ENCODE measurements at regions not wholly inside any gene's neighbourhood (a gene's known extent, or its start where the extent isn't known, plus 50 kb on each side); places are given as distances from the start of the nearest gene placed in this dataset.

DNA sequence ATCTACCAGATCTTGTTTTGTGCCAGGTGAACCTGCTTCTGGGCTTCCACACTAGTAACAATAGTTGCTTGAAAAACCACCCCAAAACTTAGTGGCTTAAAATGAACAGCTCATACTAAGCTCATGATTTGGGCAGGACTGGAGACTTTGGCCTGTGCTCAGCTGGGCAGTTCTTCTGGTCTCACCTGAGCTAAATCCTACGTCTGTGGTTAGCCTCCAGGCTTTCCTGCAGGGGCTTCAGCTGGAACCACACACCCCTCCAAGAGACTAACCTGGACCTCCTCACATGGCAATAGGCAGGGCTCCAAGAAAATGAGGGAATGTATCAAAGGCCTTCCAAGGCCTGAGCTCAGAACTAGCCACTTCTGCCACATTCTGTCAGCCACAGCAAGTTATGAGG is 144.1 kb downstream of the CD8B2 start:
- DNase-seq: no peak

GRCh38 chr2:106638043-106638442 is 150.9 kb downstream of the CD8B2 start:
- DNase-seq: peak; percentile 76

DNA sequence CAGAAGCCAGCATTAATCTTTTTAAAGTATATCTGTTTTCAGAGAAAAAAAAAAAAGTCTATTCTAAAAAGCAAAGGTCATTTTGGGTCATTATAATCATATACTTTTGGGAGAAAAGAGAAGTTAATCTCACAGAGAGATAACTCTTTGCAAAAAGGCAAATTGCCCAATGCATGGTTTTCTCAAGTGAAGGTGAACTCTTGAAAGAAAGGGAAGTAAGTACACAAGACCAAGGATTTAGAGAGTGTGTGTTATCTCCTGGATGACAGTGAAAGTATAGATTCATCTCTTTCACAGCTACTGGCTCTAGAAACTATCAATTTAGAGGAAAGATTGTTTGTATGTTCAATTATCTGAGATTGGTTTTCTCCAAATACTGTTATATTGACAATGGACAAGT is 151.4 kb downstream of the CD8B2 start:
- DNase-seq: peak; percentile 41

GRCh38 chr2:106642679-106643078 is 155.5 kb downstream of the CD8B2 start:
- peak; percentile 85 for DNase-seq

DNA sequence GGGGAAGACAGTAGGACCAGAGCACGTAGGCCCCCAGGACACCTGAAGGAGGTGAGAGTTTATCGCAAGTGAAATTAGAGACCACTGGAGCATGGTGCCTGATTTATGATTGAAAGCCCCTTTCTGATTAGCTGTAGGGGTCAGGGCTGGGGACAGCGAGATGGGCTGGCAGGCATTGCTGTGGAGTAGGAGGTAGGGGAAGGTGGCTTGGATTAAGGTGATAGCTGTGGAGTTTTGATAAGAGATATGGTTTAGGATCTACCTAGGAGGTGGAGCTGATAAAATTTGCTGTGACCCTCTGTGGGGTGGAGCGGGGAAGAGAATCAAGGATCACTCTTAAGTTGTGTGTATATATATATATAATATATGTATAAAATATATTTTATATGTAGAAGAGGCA is 157.5 kb downstream of the CD8B2 start:
- no peak for DNase-seq

GRCh38 chr2:106646605-106647004 is 159.4 kb downstream of the CD8B2 start:
- no peak for DNase-seq

DNA sequence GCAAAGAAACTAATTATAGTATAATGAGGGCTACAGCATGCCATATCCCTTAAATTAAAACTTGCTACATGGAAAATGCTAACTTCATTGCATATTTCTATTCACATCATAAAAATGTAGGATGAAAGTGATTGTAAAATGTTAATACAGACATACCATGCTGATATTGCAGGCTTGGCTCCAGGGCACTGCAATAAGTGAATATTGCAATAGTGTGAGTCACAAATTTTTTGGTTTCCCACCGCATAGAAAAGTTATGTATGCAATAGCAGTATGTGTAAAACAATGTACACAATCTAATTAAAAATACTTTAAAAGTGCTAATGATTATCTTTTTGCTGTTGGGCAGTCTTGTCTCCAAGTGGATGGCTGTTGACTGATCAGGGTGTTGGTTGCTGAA is 162.1 kb downstream of the CD8B2 start:
- DNase-seq: no peak

DNA sequence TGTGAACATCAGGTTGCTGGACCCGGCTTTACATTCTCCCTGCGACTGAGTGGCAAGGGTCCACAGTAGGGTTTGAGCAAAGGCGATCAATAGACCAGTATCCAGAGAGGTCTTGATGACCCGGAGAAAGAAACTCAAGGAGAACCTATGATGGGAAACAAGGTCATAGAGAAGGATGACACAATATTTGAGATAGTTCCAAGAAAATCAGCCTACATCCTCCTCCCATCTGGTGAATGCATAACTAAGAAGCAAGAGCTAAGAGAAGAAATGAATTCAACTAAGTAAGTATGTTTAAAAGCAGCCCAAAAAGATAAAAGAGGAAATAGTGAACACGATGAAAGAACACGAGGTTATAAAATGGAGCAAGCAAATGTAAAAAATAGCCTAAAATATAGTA is 166.3 kb downstream of the CD8B2 start:
- DNase-seq: no peak

DNA sequence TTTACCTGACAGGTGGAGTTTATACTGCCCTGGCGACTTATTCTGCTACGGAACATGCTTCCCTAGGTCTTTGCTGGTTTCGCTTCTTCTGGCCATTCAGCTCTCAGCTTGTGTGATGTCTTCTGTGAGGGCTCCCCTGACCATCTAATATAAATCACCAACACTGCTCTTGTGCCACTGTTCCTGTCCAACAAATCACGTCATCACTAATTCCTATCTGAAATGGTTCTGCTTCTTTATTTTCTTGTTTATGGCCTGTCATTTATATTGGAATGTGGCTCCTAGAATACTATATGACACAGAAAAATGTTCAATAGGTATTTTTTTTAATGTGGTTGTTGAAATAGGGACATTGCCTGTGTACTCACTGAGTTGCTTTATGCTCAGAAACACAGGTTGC is 171.5 kb downstream of the CD8B2 start:
- DNase-seq: no peak

- DNase-seq: no peak
Observed at GRCh38 chr2:106664669-106665068, 177.5 kb downstream of the CD8B2 start.

DNA sequence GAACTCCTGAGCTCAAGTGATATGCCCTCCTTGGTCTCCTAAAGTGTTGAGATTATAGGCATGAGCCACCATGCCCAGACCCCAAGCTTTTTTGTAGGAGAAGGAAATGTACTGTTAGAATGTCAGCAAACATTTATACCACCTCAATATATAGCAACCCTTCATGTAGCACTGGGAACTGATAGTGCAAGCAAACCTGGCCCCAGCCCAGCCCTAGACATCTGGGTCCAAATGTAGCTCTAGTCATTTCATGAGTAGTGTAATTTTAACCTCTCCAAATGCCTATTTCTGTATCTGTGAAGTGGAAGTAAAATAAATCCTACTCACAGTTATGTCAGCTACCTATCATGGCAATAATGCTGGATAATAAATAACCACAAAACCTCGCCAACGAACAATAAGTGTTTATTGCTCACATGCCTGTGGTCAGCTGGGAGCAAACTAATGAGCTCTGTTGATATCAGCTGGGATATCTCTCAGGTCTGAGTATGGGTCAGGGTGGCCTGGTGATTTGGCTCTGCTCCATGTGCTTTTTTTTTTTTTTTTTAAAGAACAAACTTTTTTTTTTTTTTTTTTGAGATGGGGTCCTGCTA is 180.4 kb downstream of the CD8B2 start:
- no peak for DNase-seq

DNA sequence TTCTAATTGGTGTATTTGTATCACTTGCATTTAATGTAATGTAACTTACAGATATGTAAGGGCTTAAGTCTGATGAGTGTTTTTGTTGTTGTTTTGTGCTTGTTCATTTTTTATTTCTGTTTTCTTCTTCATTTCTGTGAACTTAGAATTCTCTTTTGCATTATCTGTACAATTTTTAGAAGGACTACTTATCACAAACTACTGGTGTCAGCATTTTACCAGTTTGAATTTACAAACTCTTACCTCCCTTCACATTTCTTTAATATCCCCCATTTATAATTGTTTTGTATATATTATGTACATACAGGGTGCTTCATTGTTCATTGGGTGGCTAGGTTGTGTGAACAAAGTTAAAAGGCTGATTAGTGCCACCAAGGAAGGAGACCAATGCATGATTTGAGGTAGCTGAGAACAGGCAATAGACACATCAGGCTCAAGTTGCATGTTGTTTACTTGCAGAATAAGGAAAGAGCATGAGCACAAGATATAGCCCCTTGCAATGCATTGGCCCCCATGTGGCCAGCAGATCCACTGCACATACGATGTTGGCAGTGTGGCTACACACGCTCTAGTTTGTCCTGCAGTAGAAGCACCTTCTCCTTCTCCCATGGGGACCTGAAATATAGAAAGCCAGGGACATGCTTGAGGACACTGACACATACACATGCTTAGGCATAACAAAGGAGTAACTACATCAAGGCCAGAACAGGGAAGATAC is 198.2 kb downstream of the CD8B2 start:
- DNase-seq: peak; percentile 13

GRCh38 chr2:106686814-106687213 is 199.2 kb downstream of the ST6GAL2 start:
- no peak for DNase-seq

DNA sequence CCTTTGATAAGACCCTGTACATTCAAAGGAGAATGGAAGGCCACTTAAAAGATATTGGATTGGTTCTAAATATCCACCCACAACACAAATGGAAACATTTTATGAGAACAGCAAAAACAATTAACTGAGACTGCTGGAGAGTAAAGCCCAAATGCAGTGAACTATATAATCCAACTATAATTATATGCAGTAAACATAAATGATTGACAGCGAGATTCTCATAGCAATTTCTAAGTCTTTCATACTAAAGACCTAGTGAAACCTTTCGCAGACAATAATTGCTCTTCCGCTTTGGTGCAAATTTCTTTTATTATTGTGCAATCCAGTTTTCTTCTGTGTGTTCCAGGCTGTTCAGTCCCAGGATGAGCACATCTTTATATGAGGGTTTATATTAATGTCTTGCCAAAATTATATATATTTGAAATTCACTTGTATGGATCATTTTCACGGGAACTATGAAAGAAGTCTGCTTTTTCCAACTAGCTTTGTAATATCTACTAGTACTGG is 190.9 kb downstream of the ST6GAL2 start:
- DNase-seq: no peak

- DNase-seq: no peak
Observed at GRCh38 chr2:106695919-106696318, 190.0 kb downstream of the ST6GAL2 start.

GRCh38 chr2:106700616-106701015 is 185.4 kb downstream of the ST6GAL2 start:
- DNase-seq: no peak

GRCh38 chr2:106701203-106702022 is 184.6 kb downstream of the ST6GAL2 start:
- peak; percentile 22 for DNase-seq

DNA sequence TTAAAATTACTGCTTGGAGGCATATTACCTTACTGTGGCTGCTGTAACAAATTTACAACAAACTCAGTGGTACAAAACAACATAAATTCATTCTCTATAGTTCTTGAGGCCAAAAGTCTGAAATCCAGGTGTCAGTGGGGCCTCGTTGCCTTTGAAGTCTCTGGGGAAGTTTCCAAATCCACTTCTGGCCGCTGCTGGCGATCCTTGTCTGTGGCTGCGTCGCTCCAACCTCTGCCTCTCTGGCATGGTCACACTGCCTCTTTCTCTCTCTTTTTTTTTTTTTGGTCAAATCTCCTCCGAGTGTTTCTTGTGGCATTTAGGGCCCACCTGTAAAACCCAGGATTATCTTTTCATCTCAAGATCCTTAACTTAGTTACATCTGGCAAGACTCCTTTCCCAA is 182.8 kb downstream of the ST6GAL2 start:
- no peak for DNase-seq

- no peak for DNase-seq
Observed at GRCh38 chr2:106704798-106705197, 181.2 kb downstream of the ST6GAL2 start.

DNA sequence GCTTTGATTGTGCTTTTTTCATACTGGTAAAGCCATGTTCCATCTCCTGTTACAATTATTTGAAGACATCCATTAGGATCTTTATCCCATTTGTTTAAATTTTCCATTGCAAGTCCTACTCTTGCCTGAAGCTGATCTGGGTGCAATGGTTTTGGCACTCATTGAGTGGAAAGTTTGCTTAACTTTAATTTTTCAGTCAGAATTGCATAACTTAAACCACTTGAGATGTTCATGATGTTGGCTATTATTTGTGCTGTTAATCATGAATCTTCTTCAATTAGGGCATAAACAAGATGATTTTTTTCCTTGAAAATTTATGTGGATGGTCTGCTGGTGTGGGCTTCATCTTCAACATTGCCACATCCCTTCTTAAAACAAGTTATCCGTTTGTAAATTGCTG is 180.1 kb downstream of the ST6GAL2 start:
- DNase-seq: no peak

- DNase-seq: no peak
Observed at GRCh38 chr2:106706283-106706682, 179.7 kb downstream of the ST6GAL2 start.

GRCh38 chr2:106708209-106708608 is 177.8 kb downstream of the ST6GAL2 start:
- DNase-seq: no peak

DNA sequence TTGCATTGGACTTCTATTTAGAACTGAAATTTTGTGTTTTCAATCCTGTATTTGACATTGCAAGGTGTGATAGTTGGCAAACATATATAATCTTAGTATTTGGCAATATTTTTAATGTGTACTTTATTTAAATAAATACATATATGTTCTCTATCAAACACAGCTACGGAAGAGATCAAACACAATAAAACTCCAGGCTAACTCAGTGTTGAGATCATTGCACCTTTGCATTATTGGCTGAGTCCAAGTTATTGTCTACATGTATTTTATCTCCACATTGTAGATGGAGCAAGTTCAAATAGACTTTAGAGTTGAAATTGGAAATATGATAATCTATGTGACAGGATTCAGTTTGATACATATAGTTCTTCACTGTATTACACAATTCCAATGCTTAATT is 176.7 kb downstream of the ST6GAL2 start:
- DNase-seq: no peak

DNA sequence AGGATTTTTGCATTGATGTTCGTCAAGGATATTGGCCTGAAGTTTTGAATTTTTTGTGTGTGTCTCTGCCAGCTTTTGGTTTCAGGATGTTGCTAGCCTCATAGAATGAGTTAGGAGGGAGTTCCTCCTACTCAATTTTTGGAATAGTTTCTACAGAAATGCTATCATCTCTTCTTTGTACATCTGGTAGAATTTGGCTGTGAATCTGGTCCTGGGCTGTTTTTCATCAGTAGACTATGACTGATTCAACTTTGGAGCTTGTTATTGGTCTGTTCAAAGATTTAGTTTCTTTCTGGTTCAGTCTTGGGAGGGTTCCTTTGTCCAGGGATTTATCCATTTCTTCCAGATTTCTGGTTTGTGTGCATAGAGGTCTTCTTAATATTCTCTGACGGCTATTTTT is 166.7 kb downstream of the ST6GAL2 start:
- no peak for DNase-seq

Measured in DMS53 (cell line).